Stimulated activated CD4-positive, alpha-beta T cell treated with anti-CD3 and anti-CD28 coated beads, Interleukin-2, amount 100 ng/mL, for 48 hours (primary cell): ENCODE measurements at regions not wholly inside any gene's neighbourhood (a gene's known extent, or its start where the extent isn't known, plus 50 kb on each side); places are given as distances from the start of the nearest gene placed in this dataset.

Source experiments
- DNase-seq, 2 donors: peaks; one replicate each; pipeline ENCODE4 v3.0.0-alpha.2; 2020

DNA sequence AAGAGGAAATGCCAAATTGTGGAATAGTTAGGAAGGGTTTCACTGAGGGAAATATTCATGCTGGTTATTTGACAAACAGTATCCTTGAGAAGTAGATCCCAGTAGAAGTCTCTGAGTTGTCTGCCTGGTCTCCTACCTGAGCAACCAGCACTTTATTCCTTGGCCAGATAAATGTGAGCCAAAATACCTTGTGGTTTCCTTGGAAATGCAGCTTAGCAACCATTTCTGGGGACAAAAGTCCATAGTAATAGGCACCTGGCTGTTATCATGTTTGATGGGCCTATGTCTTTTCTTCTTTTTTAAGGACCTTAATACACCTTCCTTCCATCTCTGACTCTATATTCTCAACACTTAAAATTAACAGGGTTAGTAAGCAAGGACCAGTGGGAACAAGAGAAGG is 217.1 kb upstream of the MARCKS start:
- no peak for DNase-seq

DNA sequence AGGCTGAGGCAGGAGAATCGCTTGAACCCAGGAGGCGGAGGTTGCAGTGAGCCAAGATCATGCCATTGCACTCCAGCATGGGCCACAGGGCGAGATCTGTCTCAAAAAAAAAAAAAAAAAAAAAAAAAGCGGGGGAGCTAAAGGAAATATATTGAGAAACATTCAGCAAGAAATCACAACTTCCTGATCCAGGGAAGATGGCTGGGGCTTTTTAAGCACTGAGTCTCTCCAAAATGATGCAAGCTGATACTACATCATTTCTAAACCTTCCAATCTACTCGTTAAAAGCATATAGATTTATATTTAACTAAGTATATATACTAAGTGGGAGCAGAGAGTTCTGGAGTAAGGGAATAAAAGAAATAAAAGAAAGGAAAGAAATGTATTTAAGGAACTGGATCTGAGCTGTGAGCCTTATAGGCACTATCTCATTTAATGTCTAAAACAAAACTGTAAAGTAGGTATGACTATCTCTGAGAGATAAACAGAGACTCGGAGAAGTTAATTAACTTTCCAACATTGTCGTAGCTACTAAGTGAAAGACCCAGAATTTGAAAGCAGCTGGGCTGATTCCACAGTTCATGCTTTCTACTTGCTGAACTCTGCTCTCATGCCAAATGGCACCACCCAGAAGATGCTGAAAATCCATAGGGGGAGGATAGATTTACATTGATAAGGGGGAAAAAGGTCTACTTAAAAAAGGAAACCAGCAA is 215.0 kb upstream of the MARCKS start:
- no peak for DNase-seq

DNA sequence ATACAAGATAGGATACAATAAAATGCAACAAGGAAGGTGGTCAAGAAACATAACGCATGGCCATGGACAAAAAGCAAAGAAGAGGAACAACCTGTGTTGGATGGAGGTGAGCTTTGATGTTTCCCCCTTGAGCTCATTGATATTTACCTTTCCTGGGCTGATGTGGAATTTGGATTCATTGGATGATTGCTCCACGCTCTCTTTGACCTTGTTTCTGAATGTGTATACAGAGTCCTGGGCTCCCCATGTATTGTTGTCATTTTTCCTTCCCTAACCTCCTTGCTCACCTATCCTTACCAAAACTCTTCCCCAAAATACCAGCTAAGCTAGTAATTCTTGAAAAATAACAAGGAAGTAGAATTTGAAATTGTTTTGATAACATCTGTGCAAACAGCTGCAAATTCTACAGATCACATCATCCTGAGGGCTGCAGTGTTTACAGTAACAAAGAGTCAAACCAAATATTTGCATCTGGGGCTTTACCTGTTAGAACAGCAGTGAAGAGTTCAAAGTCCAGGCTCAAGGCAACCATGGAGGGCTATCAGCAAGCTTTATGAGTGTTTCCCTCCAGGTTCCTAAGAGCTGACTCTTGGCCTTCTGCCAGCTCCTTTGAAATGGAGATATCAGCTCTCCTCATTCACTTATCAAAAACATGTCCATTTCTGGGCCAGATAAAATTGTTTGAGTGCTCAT is 214.3 kb upstream of the MARCKS start:
- no peak for DNase-seq

DNA sequence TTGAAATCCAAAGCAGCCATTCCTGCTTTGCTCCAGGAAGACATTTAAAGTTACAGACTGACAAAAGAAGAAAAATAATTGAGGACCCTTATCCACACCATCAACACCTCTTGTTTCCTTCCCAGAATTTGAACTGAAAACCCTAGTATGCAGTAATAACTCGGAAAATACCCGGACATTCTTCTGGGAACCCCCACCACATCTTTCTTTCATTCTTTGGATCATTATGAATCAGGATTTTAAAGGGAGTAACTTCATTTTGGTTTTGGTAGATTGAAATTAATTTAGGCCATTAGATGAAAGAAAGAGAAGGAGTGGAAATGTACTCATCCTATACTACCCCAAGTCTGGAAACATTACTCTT is 213.8 kb upstream of the MARCKS start:
- DNase-seq: no peak

DNA sequence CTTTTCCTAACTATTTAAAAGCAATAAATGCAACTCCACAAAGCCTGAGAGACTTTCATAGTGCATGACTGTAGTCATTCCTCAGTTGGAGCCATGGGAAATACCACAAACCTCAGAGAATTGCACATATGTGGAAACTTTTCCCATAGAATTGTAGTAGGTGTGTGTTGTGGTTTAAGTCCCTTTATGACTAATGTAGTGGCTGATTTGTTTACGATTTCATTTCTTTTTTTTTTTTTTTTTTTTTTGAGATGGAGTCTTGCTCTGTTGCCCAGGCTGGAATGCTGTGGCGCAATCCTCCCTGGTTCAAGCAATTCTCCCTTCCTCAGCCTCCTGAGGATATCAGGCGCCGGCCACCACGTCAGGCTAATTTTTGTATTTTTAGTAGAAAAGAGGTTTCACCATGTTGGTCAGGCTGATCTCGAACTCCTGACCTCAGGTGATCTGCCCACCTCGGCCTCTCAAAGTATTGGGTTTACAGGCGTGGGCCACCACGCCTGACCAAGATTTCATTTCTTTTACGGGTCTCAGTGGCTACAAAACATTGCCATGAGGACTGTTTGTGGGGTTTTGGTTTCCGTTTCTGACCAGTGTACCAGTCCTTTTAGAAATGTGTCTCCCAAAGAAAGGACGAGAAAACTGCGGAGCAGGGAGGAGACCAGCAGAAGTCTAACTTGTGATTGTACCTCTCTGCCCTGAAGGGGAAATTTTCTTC is 212.1 kb upstream of the MARCKS start:
- DNase-seq: no peak

DNA sequence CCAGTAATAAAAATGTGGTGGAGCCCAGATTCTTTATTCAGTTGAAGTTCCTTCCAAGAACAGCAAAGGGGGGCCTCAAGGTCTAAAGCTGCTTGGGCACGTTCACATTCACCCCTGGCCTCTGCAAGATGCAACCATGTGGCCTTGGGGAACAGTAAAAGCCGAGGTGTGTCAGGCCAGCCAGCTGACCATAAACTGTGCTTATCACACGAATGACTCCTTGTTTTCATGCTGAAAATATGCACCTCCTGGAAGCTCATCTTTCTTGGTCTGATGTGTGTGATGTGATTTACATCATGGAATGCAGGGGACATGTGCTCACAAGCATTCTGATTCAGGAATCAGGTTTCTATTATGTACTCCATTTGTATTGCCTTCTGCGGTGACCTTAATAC is 211.6 kb upstream of the MARCKS start:
- no peak for DNase-seq

DNA sequence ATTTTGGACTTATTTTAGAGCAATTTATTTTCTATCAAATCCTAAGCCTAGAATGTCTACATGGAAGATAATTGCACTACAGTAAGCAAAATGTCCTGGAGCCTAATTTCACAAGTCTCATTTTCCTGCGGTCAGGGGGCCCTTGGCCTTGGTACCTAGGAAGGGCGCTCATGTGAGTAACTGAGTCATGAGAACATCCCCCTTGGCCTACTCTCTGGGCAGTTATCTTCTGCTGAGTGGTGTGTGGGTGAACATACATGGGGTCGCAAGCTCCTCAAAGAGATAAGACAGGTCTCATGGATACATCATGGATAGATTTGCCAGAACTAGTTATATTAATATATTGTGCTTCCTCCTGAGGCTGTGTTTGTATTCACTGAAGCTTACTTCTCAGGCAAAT is 211.2 kb upstream of the MARCKS start:
- DNase-seq: no peak

DNA sequence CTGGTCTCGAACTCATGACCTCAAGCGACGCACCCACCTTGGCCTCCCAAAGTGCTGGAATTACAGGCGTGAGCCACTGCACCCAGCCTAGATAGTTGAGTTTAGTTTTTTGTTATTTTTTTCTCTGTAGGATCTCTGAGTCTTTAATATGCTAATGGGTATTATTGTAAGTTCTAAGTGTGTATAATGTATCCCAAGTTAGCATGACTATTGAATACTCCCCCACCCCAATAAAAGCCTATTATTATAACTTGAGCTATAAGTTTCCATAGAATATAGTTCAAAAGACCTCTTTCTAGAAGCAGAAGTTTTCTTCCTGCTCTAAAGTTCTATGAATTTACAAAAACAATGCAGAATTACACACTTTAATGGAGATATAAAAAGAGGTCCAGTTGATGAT is 210.4 kb upstream of the MARCKS start:
- no peak for DNase-seq

DNA sequence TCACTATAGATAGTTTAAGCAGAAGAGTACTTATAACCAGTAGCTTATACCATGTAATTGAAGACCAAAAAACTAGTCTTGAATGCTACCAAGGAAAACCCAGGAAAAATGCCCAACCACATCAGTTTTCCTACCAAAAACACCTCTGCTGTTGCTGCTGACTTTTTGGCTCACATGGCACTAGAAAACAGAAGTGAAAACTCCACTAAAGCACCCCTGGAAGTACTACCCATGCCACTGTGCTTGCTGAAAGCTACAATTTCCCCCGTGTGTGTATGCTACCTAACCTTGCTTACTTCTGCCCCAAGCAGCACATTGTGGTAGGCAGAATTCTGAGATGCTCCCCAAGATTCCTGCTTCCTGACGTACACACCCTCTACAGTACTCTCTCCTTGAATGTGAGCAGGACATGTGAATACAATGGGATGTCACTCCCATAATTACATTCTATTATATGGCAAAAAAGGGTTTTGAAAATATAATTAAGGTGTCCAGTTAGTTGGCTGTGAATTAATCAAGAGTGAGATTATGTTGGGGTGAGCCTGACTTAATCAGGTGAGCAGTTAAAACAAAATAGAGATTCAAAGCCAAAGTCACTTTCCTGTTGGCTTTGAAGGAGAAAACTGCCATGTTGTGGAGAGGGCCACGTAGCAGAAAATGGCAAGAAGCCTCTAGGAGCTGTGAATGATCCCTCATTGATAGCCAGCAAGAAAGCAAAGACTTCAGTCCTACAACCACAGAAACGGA is 209.8 kb upstream of the MARCKS start:
- DNase-seq: no peak

DNA sequence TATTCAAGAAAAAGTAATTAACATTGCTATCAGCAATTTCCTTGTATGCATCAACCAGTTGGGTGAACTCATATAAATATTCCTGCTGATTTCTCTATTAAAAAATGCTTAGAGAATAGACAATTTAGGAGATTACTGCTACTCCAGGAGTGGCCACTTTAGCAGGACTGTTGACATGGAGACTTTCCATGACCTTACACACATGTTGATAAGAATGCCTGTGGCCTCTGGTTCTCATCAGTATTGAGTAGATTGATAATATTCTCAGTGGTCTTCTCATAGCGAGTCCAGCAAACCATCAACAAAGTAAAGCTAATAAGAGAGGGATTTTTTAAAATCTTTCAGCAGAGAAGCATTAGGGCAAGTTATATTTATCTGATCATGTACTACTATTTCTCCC is 208.4 kb upstream of the MARCKS start:
- DNase-seq: no peak

DNA sequence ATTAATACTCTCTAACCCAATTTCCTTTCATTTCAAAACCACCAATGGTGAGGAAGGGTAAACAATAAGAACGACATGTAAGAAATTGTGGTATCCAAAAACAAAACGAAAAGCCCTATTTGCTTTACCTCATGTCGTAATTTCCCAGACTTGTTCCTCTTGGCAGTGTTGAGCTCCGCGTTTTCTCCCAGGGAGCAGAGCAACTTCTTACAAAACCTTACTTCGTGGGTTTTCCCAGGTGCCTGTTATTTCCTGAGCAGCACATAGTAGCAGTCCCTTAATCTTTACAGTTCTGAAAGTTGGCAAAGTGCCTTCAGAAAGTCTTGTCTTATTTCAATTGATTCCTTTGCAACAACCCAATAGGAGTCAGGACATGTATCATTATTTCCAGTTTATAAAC is 207.9 kb upstream of the MARCKS start:
- no peak for DNase-seq

DNA sequence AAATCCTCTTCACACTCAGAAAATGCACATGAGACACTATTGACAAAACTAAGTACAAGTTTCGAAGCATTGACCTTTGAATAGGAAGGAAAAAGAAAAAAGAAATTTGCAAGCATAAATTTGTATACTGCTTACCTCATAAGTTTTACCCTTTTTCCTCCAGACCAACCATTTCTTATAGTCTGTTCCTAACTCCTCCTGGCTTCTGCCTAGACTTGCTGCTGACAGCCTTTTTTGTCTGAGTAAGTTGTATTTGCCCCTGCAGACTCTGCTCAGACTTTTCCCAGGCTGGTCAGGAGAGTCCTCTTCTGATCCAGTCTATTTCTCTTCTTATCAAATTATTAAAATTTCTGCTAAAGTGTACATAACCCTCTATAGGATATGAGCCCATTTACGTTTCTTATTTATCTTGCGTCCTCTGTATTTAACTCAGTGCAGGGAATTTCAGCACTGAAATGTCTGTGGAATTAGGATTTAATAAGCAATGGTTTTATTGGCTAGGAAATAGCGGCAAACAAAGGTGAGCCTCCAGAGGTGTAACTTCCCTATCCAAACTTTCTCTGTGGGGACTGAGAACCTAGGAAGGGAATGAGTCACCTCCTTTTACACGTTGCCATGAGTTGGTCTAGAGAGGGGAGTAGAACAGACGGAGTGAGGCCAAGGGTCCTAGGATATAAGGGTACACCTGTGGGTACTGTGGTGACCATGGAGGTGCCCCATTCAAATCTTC is 207.1 kb upstream of the MARCKS start:
- no peak for DNase-seq

DNA sequence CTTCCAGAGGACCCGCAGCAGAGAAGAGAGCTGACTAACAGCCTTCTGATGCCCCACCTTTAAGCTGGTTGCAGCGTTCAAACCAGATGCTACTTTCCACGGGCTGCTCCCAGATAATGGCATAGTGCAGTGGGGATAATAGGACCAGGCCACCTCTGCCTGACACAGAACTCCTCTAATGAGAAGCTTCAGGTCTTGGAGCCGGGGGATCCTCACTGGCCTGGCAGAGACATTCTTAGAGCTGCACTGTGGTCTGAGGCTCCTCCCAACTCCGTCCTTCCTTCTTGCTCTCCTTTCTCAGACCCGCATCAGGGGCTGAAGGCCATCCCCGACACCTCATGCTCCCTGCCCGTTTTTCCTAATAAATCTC is 206.6 kb upstream of the MARCKS start:
- no peak for DNase-seq

DNA sequence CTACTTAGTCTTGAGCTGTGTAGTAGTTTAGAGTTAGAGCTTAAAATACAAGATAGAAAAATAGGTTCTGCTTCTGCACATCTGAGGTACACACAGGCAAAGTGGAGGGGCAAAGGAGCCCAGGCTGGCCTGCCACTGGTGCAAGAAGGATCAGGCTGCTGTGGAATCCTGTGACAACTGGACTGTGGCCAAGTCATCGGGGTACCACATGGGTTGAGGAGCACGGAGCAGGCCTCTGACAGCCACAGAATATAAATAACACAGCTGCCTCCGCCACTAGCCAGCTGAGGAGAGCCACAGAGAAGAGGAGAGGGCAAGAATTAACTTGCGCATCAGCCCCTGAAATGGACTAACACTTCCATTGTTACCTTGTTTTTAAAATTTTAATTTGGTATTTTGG is 206.0 kb upstream of the MARCKS start:
- no peak for DNase-seq

DNA sequence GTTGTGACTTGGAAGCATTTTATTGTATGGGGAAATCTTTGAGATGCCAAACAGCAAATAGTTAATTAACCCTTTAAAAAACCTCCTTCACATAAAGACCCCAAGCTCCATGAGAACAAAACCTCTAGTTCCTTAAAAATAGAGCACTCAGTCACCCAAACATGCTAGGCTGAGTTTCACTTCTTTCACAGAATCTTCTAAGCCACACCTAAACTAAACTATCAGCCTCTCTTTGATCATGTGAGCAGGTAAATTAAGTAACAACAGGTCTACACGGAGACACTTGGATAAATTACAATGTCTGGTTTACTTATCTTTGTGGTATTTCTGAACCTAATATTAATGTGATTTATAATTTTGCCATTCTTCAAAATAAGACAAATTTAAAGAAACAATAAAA is 205.2 kb upstream of the MARCKS start:
- no peak for DNase-seq

DNA sequence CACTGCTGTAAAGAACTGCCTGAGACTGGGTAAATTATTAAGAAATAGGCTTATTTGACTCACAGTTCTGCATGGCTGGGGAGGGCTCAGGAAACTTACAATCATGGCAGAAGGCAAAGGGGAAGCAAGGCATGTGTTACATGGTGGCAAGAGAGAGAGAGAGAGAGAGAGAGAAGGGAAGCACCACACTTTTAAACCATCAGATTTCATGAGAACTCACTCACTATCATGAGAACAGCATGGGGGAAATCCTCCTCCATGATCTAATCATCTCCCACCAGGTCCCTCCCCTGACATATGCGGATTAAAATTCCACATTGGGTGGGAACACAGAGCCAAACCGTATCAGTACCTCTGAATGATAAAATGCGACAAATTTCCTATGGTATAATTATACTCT is 203.9 kb upstream of the MARCKS start:
- DNase-seq: no peak

DNA sequence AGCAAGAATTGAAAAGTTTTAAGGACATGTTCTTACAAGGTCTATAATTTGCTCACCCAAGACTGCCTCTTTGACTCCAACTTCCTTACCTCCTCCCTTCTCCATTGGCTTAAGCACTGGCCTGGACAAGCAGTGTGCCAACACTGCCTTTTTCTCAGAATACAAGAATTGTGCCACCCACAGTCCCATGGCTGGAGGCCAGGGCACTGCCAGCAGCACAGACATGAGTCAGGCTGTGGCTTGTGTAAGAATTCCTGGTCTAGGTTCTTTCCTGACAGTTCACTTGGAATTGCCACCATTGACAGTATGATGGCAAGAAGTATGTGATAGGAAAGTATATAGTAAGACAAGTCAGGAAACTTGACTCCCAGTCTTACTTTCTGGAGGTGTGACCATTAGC is 202.7 kb upstream of the MARCKS start:
- DNase-seq: no peak

DNA sequence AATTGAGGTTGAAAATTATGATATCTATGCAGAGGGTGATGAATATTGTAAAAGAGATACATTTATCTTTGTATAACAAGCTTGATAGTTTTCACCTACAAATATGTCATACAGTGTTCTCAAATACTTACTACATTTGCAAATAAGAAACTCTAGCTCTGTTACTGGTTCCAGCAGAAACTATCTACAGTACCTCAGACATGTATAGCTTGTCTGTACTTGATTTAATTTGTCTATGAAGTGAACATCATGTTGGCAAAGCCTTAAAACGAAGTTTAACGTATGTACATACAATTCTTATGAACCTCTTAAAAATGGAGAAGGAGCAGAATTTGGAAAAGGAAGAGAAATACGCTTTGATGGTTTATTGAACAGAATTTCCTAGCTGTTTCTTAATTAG is 201.4 kb upstream of the MARCKS start:
- DNase-seq: no peak

DNA sequence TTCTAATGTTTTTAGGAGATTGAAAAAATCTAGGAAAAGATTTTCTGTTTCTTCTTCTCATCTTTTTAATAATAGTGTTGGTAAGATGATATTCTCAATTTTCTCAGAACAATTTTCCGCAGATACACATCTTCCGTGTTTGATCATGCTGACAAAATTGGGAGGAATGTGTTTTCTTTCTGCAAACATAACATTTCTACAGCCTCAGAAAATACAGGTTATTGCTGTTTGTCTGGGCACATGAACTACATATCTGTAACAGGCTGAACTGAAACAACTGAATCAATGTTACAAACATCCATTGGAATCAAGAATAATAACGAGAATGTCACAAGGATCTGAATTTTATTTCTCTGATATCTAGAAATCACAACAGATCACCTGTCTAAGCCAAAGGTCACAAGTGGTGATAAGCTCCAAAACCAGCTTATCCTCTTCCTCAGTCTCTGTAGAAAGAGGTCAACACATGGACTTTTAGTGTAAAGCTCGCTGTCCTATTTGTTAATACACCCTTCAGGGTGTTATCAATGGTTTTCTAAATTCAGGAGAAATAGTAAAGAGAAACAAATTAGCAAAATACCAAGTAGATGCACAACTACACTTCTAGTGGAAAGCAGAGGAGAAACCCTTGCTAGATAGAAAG is 197.3 kb upstream of the MARCKS start:
- DNase-seq: no peak

DNA sequence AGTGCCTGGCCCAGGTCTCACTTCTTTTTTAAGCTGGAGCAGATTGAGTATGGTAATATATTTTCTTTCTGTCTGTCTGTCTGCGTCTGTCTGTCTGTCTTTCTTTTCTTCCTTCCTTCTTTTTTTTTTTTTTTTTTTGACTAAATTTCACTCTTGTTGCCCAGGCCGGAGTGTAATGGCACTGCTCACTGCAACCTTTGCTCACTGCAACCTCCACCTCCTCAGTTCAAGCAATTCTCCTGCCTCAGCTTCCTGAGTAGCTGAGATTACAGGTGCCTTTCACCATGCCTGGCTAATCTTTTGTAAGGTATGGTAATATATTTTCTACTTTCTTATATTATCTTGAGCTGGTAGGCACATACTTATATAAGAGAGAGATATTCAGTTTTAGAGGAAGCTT is 196.3 kb upstream of the MARCKS start:
- DNase-seq: no peak

DNA sequence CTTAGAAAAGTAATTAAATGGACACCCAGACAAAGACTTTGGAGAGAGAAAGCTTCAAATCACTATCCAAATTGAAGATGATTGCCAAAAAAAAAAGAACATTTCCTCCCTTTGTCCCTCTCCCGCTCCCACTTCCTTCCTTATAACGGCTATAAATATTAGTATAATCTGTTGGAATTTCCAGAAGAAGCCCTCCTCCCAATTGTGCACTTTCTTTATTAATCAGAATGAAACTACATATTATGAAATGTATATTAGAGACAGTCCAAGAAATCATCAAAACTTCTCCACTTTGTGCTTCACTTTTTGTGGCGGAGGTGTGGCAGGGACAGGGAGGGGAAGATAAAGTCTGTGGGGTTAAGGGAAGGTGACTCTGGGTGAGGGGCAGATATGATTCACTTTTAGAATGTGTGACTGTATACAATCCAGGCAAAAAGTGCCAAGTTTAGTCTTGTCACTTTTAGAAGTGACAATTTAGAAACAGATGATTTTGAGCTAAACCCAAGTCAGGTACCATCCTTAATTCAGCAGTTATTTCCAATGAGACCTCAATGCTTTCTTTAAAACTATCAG is 195.0 kb upstream of the MARCKS start:
- DNase-seq: no peak

DNA sequence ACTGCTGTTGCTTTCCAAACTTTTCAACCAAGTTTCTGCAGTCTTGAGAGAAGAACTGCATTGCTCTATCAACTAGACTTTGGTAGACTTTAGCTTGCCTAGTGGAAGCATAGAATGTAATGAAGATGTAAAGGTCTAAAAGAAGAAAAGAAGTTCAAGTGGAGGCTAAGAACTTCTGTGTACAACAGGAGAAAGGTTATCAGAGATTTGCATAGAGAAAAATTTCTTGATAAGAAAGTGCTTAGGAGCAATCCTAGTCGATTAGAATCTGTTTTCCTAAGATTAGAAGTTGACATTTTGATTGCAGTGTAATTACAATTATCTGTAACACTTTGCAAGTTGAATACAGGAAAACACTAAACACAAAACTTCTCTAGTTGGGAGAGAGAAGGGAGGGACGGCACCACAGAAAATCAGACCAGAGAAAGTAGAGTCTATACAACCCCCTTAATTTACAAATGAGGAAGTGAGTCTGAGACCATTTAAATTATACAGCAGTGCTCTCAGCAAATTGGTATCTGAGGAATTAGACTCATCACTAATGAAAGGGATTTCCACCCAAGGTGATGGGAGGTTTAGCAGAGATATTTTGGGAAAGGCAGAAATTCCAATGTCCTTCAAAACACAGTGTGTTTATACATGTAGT is 194.3 kb upstream of the MARCKS start:
- no peak for DNase-seq
